ENCODE measurements at regions not wholly inside any gene's neighbourhood (a gene's known extent, or its start where the extent isn't known, plus 50 kb on each side); places are given as distances from the start of the nearest gene placed in this dataset.

- Histone ChIP-seq H3K27me3 (ENCODE audit: control insufficient read depth, extremely low read depth, insufficient read depth, low read length) (no peaks in the 10 kb centered on the region), H3K4me2 (ENCODE audit: control insufficient read depth, extremely low read depth, insufficient read depth, low read depth, low read length) (no peak overlapping the region), H3K4me3 (ENCODE audit: control insufficient read depth in 2 of 3, extremely low read depth in 1 of 3, insufficient read depth in 2 of 3, low read depth in 1 of 3, low read length in 3 of 3) (no peak overlapping the region), H2AFZ (ENCODE audit: control insufficient read depth, low read length) (no peak overlapping the region), H4K20me1 (ENCODE audit: control insufficient read depth, extremely low read depth, insufficient read depth, low read length) (no peaks in the 10 kb centered on the region), H3K79me2 (ENCODE audit: control insufficient read depth, insufficient read depth, low read length) (no peaks in the 10 kb centered on the region), H3K9ac (ENCODE audit: control insufficient read depth, extremely low read depth, insufficient read depth, low read length) (no peak overlapping the region), H3K36me3 (ENCODE audit: control insufficient read depth in 2 of 2, extremely low read depth in 1 of 2, insufficient read depth in 2 of 2, low read length in 2 of 2) (no peaks in the 10 kb centered on the region), H3K9me3 (ENCODE audit: control insufficient read depth, low read depth, low read length) (no peaks in the 10 kb centered on the region), H3K27ac (ENCODE audit: control insufficient read depth, insufficient read depth, low read length) (no peak overlapping the region), H3K9me1 (ENCODE audit: control insufficient read depth, extremely low read depth, insufficient read depth, low read length) (no peaks in the 10 kb centered on the region), H3K4me1 (ENCODE audit: control insufficient read depth, extremely low read depth, insufficient read depth, low read length) (no peaks in the 10 kb centered on the region)
- TF ChIP-seq, protein P1, sequence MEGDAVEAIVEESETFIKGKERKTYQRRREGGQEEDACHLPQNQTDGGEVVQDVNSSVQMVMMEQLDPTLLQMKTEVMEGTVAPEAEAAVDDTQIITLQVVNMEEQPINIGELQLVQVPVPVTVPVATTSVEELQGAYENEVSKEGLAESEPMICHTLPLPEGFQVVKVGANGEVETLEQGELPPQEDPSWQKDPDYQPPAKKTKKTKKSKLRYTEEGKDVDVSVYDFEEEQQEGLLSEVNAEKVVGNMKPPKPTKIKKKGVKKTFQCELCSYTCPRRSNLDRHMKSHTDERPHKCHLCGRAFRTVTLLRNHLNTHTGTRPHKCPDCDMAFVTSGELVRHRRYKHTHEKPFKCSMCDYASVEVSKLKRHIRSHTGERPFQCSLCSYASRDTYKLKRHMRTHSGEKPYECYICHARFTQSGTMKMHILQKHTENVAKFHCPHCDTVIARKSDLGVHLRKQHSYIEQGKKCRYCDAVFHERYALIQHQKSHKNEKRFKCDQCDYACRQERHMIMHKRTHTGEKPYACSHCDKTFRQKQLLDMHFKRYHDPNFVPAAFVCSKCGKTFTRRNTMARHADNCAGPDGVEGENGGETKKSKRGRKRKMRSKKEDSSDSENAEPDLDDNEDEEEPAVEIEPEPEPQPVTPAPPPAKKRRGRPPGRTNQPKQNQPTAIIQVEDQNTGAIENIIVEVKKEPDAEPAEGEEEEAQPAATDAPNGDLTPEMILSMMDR (optimal IDR thresholded peaks at IDR 0.05 in 1 of 3, IDR thresholded peaks at IDR 0.05 in 1 of 3, conservative IDR thresholded peaks at IDR 0.05 in 1 of 3; ENCODE audit: extremely low read depth in 1 of 3, insufficient read depth in 2 of 3, low read length in 3 of 3), result no peak
- no peak for TF ChIP-seq EZH2 (IDR thresholded peaks at IDR 0.05; ENCODE audit: low read length)
- dilution Hi-C loops (cut with MboI; ENCODE audit: extremely low pct_ligation_motif_present, low sequenced_read_pairs), result no loop called here
- DNase-seq (ENCODE audit: low read depth, low spot score) (no peak), FAIRE-seq (no peak)
These were observed 130.5 kb downstream of the BACH1 start for GRCh38 chr21:29429218-29429617.

DNA sequence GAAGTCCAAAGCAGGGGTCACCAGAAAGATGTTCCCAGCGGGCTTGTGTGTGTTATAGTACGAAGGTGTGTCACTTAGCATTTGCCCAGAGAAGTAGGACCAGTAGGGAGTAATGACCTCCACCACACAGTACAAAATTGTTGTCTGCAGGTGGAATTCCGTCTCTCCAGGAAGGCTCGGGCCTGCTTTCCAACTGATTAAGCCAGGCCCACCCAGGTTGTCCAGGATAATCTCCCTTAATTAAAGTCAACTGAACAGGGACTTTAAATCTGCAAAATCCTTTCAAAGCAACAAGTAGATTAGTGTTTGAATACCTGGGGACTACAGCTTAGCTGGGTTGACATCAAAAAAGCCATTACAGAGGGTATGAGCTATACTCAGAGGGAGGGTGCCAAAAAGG, 131.3 kb downstream of the BACH1 start:
- Histone ChIP-seq H3K4me1 (ENCODE audit: control insufficient read depth, extremely low read depth, insufficient read depth, low read length) (no peaks in the 10 kb centered on the region), H3K9me3 (ENCODE audit: control insufficient read depth, low read depth, low read length) (no peaks in the 10 kb centered on the region), H3K27me3 (ENCODE audit: control insufficient read depth, extremely low read depth, insufficient read depth, low read length) (no peaks in the 10 kb centered on the region), H3K27ac (ENCODE audit: control insufficient read depth, insufficient read depth, low read length) (no peak overlapping the region), H3K36me3 (ENCODE audit: control insufficient read depth in 2 of 2, extremely low read depth in 1 of 2, insufficient read depth in 2 of 2, low read length in 2 of 2) (no peaks in the 10 kb centered on the region), H3K4me3 (ENCODE audit: control insufficient read depth in 2 of 3, extremely low read depth in 1 of 3, insufficient read depth in 2 of 3, low read depth in 1 of 3, low read length in 3 of 3) (no peak overlapping the region), H3K4me2 (ENCODE audit: control insufficient read depth, extremely low read depth, insufficient read depth, low read depth, low read length) (no peak overlapping the region), H2AFZ (ENCODE audit: control insufficient read depth, low read length) (no peak overlapping the region), H3K9me1 (ENCODE audit: control insufficient read depth, extremely low read depth, insufficient read depth, low read length) (no peaks in the 10 kb centered on the region), H4K20me1 (ENCODE audit: control insufficient read depth, extremely low read depth, insufficient read depth, low read length) (no peaks in the 10 kb centered on the region), H3K9ac (ENCODE audit: control insufficient read depth, extremely low read depth, insufficient read depth, low read length) (no peak overlapping the region), H3K79me2 (ENCODE audit: control insufficient read depth, insufficient read depth, low read length) (no peaks in the 10 kb centered on the region)
- DNase-seq (ENCODE audit: low read depth, low spot score), result no peak
- dilution Hi-C loops (cut with MboI; ENCODE audit: extremely low pct_ligation_motif_present, low sequenced_read_pairs), result no loop called here
- TF ChIP-seq, protein P1 (optimal IDR thresholded peaks at IDR 0.05 in 1 of 3, IDR thresholded peaks at IDR 0.05 in 1 of 3, conservative IDR thresholded peaks at IDR 0.05 in 1 of 3; ENCODE audit: extremely low read depth in 1 of 3, insufficient read depth in 2 of 3, low read length in 3 of 3), result no peak
- TF ChIP-seq EZH2 (IDR thresholded peaks at IDR 0.05; ENCODE audit: low read length), result no peak
- no peak for FAIRE-seq
